NB4 (cell line): ENCODE measurements at regions not wholly inside any gene's neighbourhood (a gene's known extent, or its start where the extent isn't known, plus 50 kb on each side); places are given as distances from the start of the nearest gene placed in this dataset.

Experiments used
- CTCF ChIP-seq: IDR thresholded peaks from one replicate; pipeline ENCODE4 v1.5.1; 2012; ENCODE audit warnings: low read depth, low read length
- POLR2A ChIP-seq: IDR thresholded peaks from 2 replicates; pipeline ENCODE4 v1.6.1; 2011; ENCODE audit warnings: mild to moderate bottlenecking; ENCODE audit not compliant: insufficient read length; ENCODE audit errors: extremely low read depth

GRCh38 chr6:137701942-137702341, 165.1 kb upstream of the TNFAIP3 start:
- TF ChIP-seq POLR2A (no peak), CTCF (no peak)
